ENCODE measurements at regions not wholly inside any gene's neighbourhood (a gene's known extent, or its start where the extent isn't known, plus 50 kb on each side); places are given as distances from the start of the nearest gene placed in this dataset.

- no peak overlapping the region for H3K4me3 ChIP-seq (ENCODE audit: low read length in 3 of 3)
- TF ChIP-seq CTCF (IDR thresholded peaks at IDR 0.05; ENCODE audit: borderline replicate concordance, extremely low read depth, insufficient read depth): no peak
- no peak overlapping the region for H3K9ac ChIP-seq (ENCODE audit: low read length in 3 of 3)
- FAIRE-seq (no peak), DNase-seq (peak in 1 of 5 donors; percentile 42)
- intact Hi-C loops (cut with DNase I): no loop called here
- no peaks in the 10 kb centered on the region for H3K36me3 ChIP-seq (ENCODE audit: control insufficient read depth in 2 of 3, insufficient read depth in 3 of 3, low read length in 3 of 3)
- H3K27ac ChIP-seq (ENCODE audit: low read depth in 2 of 2, low read length in 2 of 2): no peak overlapping the region
- no peaks in the 10 kb centered on the region for H3K9me3 ChIP-seq (ENCODE audit: control insufficient read depth in 2 of 3, insufficient read depth in 1 of 3, low read length in 3 of 3)
- H3K27me3 ChIP-seq (ENCODE audit: control insufficient read depth, insufficient read depth, low read length): no peaks in the 10 kb centered on the region
- H3K4me1 ChIP-seq (ENCODE audit: control insufficient read depth in 2 of 3, insufficient read depth in 2 of 3, low read depth in 1 of 3, low read length in 3 of 3): no peaks in the 10 kb centered on the region
Observed at GRCh38 chr1:56069824-56070223, 509.5 kb downstream of the PLPP3 start.

GRCh38 chr1:56068908-56069307 is 510.5 kb downstream of the PLPP3 start:
- H3K36me3 ChIP-seq (ENCODE audit: control insufficient read depth in 2 of 3, insufficient read depth in 3 of 3, low read length in 3 of 3): no peaks in the 10 kb centered on the region

GRCh38 chr1:56068210-56068609 is 511.2 kb downstream of the PLPP3 start:
- intact Hi-C loops (cut with DNase I): no loop called here
- Histone ChIP-seq H3K9me3 (ENCODE audit: control insufficient read depth in 2 of 3, insufficient read depth in 1 of 3, low read length in 3 of 3) (no peaks in the 10 kb centered on the region), H3K27ac (ENCODE audit: low read depth in 2 of 2, low read length in 2 of 2) (no peak overlapping the region), H3K4me3 (ENCODE audit: low read length in 3 of 3) (no peak overlapping the region), H3K27me3 (ENCODE audit: control insufficient read depth, insufficient read depth, low read length) (no peaks in the 10 kb centered on the region), H3K4me1 (ENCODE audit: control insufficient read depth in 2 of 3, insufficient read depth in 2 of 3, low read depth in 1 of 3, low read length in 3 of 3) (no peaks in the 10 kb centered on the region), H3K36me3 (ENCODE audit: control insufficient read depth in 2 of 3, insufficient read depth in 3 of 3, low read length in 3 of 3) (no peaks in the 10 kb centered on the region), H3K9ac (ENCODE audit: low read length in 3 of 3) (no peak overlapping the region)
- DNase-seq (no peak), FAIRE-seq (no peak)
- TF ChIP-seq CTCF (IDR thresholded peaks at IDR 0.05; ENCODE audit: borderline replicate concordance, extremely low read depth, insufficient read depth): no peak

More at GRCh38 chr1:56068908-56069307, 510.5 kb downstream of the PLPP3 start:
- no peaks in the 10 kb centered on the region for H3K4me1 ChIP-seq (ENCODE audit: control insufficient read depth in 2 of 3, insufficient read depth in 2 of 3, low read depth in 1 of 3, low read length in 3 of 3)
- H3K27me3 ChIP-seq (ENCODE audit: control insufficient read depth, insufficient read depth, low read length): no peaks in the 10 kb centered on the region
- TF ChIP-seq CTCF (IDR thresholded peaks at IDR 0.05; ENCODE audit: borderline replicate concordance, extremely low read depth, insufficient read depth): no peak
- DNase-seq (no peak), FAIRE-seq (no peak)
- no peak overlapping the region for H3K27ac ChIP-seq (ENCODE audit: low read depth in 2 of 2, low read length in 2 of 2)
- intact Hi-C loops (cut with DNase I): no loop called here
- H3K9me3 ChIP-seq (ENCODE audit: control insufficient read depth in 2 of 3, insufficient read depth in 1 of 3, low read length in 3 of 3): no peaks in the 10 kb centered on the region
- H3K4me3 ChIP-seq (ENCODE audit: low read length in 3 of 3): no peak overlapping the region
- no peak overlapping the region for H3K9ac ChIP-seq (ENCODE audit: low read length in 3 of 3)

- Histone ChIP-seq H3K9ac (ENCODE audit: low read length in 3 of 3) (no peak overlapping the region), H3K9me3 (ENCODE audit: control insufficient read depth in 2 of 3, insufficient read depth in 1 of 3, low read length in 3 of 3) (no peaks in the 10 kb centered on the region), H3K27me3 (ENCODE audit: control insufficient read depth, insufficient read depth, low read length) (no peaks in the 10 kb centered on the region), H3K4me1 (ENCODE audit: control insufficient read depth in 2 of 3, insufficient read depth in 2 of 3, low read depth in 1 of 3, low read length in 3 of 3) (no peaks in the 10 kb centered on the region), H3K4me3 (ENCODE audit: low read length in 3 of 3) (no peak overlapping the region), H3K27ac (ENCODE audit: low read depth in 2 of 2, low read length in 2 of 2) (no peak overlapping the region), H3K36me3 (ENCODE audit: control insufficient read depth in 2 of 3, insufficient read depth in 3 of 3, low read length in 3 of 3) (no peaks in the 10 kb centered on the region)
- FAIRE-seq: no peak
- no peak for DNase-seq
- TF ChIP-seq CTCF (IDR thresholded peaks at IDR 0.05; ENCODE audit: borderline replicate concordance, extremely low read depth, insufficient read depth): no peak
- intact Hi-C loops (cut with DNase I): no loop called here
Observed at GRCh38 chr1:56065729-56066128, 513.6 kb downstream of the PLPP3 start.

Data from kidney (tissue), 13 donors.